ENCODE measurements at regions not wholly inside any gene's neighbourhood (a gene's known extent, or its start where the extent isn't known, plus 50 kb on each side); places are given as distances from the start of the nearest gene placed in this dataset.

DNA sequence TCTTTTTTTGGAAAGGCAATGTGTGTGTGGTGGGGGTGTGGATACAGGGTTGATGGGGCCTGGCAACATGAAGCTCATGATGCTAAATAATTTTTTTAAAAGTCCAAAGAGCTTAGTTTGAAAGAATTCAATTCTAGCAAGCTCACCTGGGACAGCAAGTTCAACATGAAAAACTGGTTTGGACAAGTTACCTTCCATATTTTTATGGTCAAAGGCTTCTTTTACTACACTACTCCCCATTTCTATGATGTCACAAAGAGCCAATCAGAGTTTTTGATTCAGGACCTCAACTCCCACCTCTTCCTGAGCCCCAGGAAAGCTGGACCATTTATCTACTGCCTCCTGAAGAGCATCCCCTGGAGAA, 66.1 kb upstream of the CTNNBL1 start (continued):
- no peak for TF ChIP-seq JUND (IDR thresholded peaks at IDR 0.05)

DNA sequence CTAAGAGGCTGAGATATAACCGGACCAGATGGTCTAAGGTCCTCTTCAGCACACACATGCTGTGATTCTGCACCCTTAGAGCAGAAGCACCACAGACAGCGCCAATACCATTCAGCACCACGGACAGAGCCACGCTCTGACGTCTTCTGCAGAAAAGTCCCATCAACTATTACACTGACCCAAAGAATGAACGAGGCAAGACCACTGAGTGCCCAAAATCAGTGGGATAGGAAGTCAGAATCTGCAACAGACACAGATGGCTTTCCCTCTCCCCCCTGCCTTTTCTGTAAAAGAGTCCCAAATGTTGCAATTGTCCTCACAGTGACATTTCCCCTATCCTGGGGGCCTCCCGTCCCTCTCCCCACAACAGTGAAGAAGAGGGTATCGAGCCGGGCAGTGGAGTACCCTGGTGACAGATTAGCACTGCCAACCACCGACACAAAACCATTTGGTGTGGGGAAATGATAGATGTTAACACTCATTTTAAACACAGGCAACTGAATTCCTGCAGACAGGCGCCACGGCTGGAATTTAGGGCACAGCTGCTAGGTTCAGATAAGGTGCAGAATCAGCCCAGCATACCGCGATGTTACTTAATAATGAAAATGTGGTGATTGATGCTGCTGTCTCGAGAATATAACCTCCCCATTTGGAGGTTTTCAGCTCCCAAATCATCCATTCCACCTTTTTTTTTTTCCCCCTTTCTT, 66.6 kb upstream of the CTNNBL1 start:
- H3K27me3 ChIP-seq (ENCODE audit: control insufficient read depth in 4 of 4, insufficient read depth in 4 of 4, low read length in 3 of 4), result no peaks in the 10 kb centered on the region
- no peak overlapping the region for H3K27ac ChIP-seq (ENCODE audit: low read depth in 1 of 2, low read length in 2 of 2)
- TF ChIP-seq RAD21 (IDR thresholded peaks at IDR 0.05), result no peak
- TF ChIP-seq, protein P1, sequence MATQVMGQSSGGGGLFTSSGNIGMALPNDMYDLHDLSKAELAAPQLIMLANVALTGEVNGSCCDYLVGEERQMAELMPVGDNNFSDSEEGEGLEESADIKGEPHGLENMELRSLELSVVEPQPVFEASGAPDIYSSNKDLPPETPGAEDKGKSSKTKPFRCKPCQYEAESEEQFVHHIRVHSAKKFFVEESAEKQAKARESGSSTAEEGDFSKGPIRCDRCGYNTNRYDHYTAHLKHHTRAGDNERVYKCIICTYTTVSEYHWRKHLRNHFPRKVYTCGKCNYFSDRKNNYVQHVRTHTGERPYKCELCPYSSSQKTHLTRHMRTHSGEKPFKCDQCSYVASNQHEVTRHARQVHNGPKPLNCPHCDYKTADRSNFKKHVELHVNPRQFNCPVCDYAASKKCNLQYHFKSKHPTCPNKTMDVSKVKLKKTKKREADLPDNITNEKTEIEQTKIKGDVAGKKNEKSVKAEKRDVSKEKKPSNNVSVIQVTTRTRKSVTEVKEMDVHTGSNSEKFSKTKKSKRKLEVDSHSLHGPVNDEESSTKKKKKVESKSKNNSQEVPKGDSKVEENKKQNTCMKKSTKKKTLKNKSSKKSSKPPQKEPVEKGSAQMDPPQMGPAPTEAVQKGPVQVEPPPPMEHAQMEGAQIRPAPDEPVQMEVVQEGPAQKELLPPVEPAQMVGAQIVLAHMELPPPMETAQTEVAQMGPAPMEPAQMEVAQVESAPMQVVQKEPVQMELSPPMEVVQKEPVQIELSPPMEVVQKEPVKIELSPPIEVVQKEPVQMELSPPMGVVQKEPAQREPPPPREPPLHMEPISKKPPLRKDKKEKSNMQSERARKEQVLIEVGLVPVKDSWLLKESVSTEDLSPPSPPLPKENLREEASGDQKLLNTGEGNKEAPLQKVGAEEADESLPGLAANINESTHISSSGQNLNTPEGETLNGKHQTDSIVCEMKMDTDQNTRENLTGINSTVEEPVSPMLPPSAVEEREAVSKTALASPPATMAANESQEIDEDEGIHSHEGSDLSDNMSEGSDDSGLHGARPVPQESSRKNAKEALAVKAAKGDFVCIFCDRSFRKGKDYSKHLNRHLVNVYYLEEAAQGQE (IDR thresholded peaks at IDR 0.05), result peak; percentile 99
- WGBS, result 36% methylated on average over 15 of the region's 15 CpGs
- no peak overlapping the region for H3K9ac ChIP-seq (ENCODE audit: low read depth in 1 of 2, low read length in 2 of 2)
- H3K36me3 ChIP-seq (ENCODE audit: control insufficient read depth in 4 of 4, insufficient read depth in 3 of 4, low read depth in 1 of 4, low read length in 3 of 4), result no peaks in the 10 kb centered on the region
- peak; percentile 71 for DNase-seq (ENCODE audit: low spot score)
- H3K9me3 ChIP-seq (ENCODE audit: control insufficient read depth in 4 of 4, low read length in 3 of 4), result no peaks in the 10 kb centered on the region
- H3K4me1 ChIP-seq (ENCODE audit: control insufficient read depth in 4 of 4, insufficient read depth in 4 of 4, low read length in 3 of 4), result no peaks in the 10 kb centered on the region
- H3K4me3 ChIP-seq (ENCODE audit: low read depth in 1 of 3, low read length in 3 of 3), result no peak overlapping the region

DNA sequence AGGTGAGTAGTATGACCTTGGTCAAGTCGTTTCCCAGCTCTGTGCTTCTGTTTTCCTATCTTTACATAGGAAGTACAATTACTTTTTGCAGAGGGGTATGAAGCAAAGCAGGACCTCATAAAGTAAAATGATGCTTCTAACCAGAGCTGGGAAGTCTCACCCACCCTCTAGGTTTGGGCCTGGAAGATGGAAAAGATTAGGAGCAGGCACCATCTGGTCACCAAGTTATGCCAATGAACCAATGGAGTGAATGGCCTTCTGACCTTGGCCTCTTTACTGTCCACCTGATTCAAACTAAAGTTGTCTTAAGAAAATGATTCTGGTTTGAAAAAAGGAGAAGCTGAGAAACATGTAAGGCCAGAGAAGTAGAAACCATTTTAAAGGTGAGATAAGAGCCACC, 68.9 kb upstream of the CTNNBL1 start:
- TF ChIP-seq, protein P2, sequence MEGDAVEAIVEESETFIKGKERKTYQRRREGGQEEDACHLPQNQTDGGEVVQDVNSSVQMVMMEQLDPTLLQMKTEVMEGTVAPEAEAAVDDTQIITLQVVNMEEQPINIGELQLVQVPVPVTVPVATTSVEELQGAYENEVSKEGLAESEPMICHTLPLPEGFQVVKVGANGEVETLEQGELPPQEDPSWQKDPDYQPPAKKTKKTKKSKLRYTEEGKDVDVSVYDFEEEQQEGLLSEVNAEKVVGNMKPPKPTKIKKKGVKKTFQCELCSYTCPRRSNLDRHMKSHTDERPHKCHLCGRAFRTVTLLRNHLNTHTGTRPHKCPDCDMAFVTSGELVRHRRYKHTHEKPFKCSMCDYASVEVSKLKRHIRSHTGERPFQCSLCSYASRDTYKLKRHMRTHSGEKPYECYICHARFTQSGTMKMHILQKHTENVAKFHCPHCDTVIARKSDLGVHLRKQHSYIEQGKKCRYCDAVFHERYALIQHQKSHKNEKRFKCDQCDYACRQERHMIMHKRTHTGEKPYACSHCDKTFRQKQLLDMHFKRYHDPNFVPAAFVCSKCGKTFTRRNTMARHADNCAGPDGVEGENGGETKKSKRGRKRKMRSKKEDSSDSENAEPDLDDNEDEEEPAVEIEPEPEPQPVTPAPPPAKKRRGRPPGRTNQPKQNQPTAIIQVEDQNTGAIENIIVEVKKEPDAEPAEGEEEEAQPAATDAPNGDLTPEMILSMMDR (IDR thresholded peaks at IDR 0.05; ENCODE audit: low read depth, low read length, missing input control), result no peak
- 12% methylated on average over 1 of the region's 1 CpG for WGBS
- Histone ChIP-seq H3K27me3 (ENCODE audit: control insufficient read depth in 4 of 4, insufficient read depth in 4 of 4, low read length in 3 of 4) (no peaks in the 10 kb centered on the region), H3K4me1 (ENCODE audit: control insufficient read depth in 4 of 4, insufficient read depth in 4 of 4, low read length in 3 of 4) (no peaks in the 10 kb centered on the region), H3K27ac (ENCODE audit: low read depth in 1 of 2, low read length in 2 of 2) (no peak overlapping the region), H3K36me3 (ENCODE audit: control insufficient read depth in 4 of 4, insufficient read depth in 3 of 4, low read depth in 1 of 4, low read length in 3 of 4) (no peaks in the 10 kb centered on the region), H3K9ac (ENCODE audit: low read depth in 1 of 2, low read length in 2 of 2) (no peak overlapping the region), H3K4me3 (ENCODE audit: low read depth in 1 of 3, low read length in 3 of 3) (no peak overlapping the region), H3K9me3 (ENCODE audit: control insufficient read depth in 4 of 4, low read length in 3 of 4) (no peaks in the 10 kb centered on the region)
- DNase-seq (ENCODE audit: low spot score), result no peak

DNA sequence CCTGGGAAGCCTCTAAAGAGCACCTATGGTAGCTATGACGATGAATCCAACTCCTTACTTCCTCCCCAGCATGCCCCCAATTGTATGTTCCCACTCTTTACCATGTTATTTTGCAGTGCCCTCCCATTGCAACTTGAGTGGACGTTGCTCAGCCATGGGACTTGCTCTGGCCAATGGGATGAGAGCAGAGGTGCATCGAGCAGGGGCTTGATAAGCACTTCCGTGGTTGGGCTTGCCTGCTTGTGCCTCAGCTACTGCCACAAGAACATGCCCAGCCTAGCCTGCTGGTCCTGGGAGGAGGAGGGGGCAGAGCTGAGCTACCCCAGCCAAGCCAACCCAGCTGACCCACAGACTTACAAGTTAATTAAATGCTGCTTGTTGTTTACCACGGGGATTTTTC, 71.1 kb upstream of the CTNNBL1 start:
- Histone ChIP-seq H3K9ac (ENCODE audit: low read depth in 1 of 2, low read length in 2 of 2) (no peak overlapping the region), H3K27ac (ENCODE audit: low read depth in 1 of 2, low read length in 2 of 2) (no peak overlapping the region), H3K4me3 (ENCODE audit: low read depth in 1 of 3, low read length in 3 of 3) (no peak overlapping the region), H3K4me1 (ENCODE audit: control insufficient read depth in 4 of 4, insufficient read depth in 4 of 4, low read length in 3 of 4) (no peaks in the 10 kb centered on the region), H3K9me3 (ENCODE audit: control insufficient read depth in 4 of 4, low read length in 3 of 4) (no peaks in the 10 kb centered on the region), H3K27me3 (ENCODE audit: control insufficient read depth in 4 of 4, insufficient read depth in 4 of 4, low read length in 3 of 4) (no peaks in the 10 kb centered on the region), H3K36me3 (ENCODE audit: control insufficient read depth in 4 of 4, insufficient read depth in 3 of 4, low read depth in 1 of 4, low read length in 3 of 4) (no peaks in the 10 kb centered on the region)
- WGBS, result 32% methylated on average over 5 of the region's 5 CpGs
- no peak for DNase-seq (ENCODE audit: low spot score)
- TF ChIP-seq, protein P3, sequence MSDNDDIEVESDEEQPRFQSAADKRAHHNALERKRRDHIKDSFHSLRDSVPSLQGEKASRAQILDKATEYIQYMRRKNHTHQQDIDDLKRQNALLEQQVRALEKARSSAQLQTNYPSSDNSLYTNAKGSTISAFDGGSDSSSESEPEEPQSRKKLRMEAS (IDR thresholded peaks at IDR 0.05), result no peak
- TF ChIP-seq FOXA1 (IDR thresholded peaks at IDR 0.05), result no peak
- no peak for TF ChIP-seq HNF4A (conservative IDR thresholded peaks at IDR 0.05)
- TF ChIP-seq EGR1 (IDR thresholded peaks at IDR 0.05; ENCODE audit: low read depth in 2 of 2), result no peak
- no peak for TF ChIP-seq RAD21 (IDR thresholded peaks at IDR 0.05)
- TF ChIP-seq TAF1 (conservative IDR thresholded peaks at IDR 0.05), result no peak
- TF ChIP-seq YY1 (IDR thresholded peaks at IDR 0.05), result no peak
- TF ChIP-seq, protein P4, sequence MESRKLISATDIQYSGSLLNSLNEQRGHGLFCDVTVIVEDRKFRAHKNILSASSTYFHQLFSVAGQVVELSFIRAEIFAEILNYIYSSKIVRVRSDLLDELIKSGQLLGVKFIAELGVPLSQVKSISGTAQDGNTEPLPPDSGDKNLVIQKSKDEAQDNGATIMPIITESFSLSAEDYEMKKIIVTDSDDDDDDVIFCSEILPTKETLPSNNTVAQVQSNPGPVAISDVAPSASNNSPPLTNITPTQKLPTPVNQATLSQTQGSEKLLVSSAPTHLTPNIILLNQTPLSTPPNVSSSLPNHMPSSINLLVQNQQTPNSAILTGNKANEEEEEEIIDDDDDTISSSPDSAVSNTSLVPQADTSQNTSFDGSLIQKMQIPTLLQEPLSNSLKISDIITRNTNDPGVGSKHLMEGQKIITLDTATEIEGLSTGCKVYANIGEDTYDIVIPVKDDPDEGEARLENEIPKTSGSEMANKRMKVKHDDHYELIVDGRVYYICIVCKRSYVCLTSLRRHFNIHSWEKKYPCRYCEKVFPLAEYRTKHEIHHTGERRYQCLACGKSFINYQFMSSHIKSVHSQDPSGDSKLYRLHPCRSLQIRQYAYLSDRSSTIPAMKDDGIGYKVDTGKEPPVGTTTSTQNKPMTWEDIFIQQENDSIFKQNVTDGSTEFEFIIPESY (IDR thresholded peaks at IDR 0.05), result no peak
- TF ChIP-seq GABPA (IDR thresholded peaks at IDR 0.05 in 1 of 2, conservative IDR thresholded peaks at IDR 0.05 in 1 of 2), result no peak
- TF ChIP-seq FOXA2 (IDR thresholded peaks at IDR 0.05), result no peak
- TF ChIP-seq, protein P2 (IDR thresholded peaks at IDR 0.05; ENCODE audit: low read depth, low read length, missing input control), result no peak
- TF ChIP-seq JUND (IDR thresholded peaks at IDR 0.05), result no peak
- TF ChIP-seq SP1 (IDR thresholded peaks at IDR 0.05), result no peak
- TF ChIP-seq, protein P5, sequence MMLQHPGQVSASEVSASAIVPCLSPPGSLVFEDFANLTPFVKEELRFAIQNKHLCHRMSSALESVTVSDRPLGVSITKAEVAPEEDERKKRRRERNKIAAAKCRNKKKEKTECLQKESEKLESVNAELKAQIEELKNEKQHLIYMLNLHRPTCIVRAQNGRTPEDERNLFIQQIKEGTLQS (IDR thresholded peaks at IDR 0.05), result no peak
- TF ChIP-seq NR2F2 (IDR thresholded peaks at IDR 0.05), result no peak

All from liver (tissue), 8 donors.